Calu3 (cell line): ENCODE measurements at regions not wholly inside any gene's neighbourhood (a gene's known extent, or its start where the extent isn't known, plus 50 kb on each side); places are given as distances from the start of the nearest gene placed in this dataset.

Experiments
- BruUV-seq: library from RNA; stranded (reverse); fragments of 400-500 nt; replicated peaks from 2 replicates; lab custom pipeline; 2021; lab: Mats Ljungman, UMichigan
- CTCF ChIA-PET: fragments of 300-600 bp; sonication (Branson Sonifier 250); formaldehyde crosslinking; loops from one replicate; lab custom pipeline; 2022; ENCODE audit warnings: antibody characterized with exemption; lab: Charles Lee
- DNase-seq: peaks from one replicate; pipeline ENCODE4 v3.0.0; 2022
- H3K27ac Mint-ChIP-seq: one replicate; pipeline ENCODE4 v1.8.0; 2022; ENCODE audit warnings: mixed read lengths; ENCODE audit not compliant: unreplicated experiment
- H3K27me3 Mint-ChIP-seq: one replicate; pipeline ENCODE4 v1.8.0; 2022; ENCODE audit warnings: mixed read lengths; ENCODE audit not compliant: unreplicated experiment
- H3K36me3 Mint-ChIP-seq: one replicate; pipeline ENCODE4 v1.8.0; 2022; ENCODE audit warnings: mild to moderate bottlenecking, moderate library complexity, mixed read lengths; ENCODE audit not compliant: insufficient read depth, unreplicated experiment
- H3K4me1 Mint-ChIP-seq: one replicate; pipeline ENCODE4 v1.8.0; 2022; ENCODE audit warnings: mild to moderate bottlenecking, low read depth, mixed read lengths; ENCODE audit not compliant: unreplicated experiment
- H3K4me3 Mint-ChIP-seq: one replicate; pipeline ENCODE4 v1.8.0; 2022; ENCODE audit warnings: mild to moderate bottlenecking, low read depth, moderate library complexity, mixed read lengths; ENCODE audit not compliant: unreplicated experiment
- H3K9me3 Mint-ChIP-seq: one replicate; pipeline ENCODE4 v1.8.0; 2022; ENCODE audit warnings: low read depth, mixed read lengths; ENCODE audit not compliant: unreplicated experiment
- CTCF ChIP-seq: fragments of 200-600 bp; IDR thresholded peaks from one replicate; pipeline ENCODE4 v1.8.0; 2022; ENCODE audit warnings: antibody characterized with exemption; ENCODE audit not compliant: unreplicated experiment
- intact Hi-C: fragments of 100-400 bp; cut with micrococcal nuclease; formaldehyde crosslinking; loops from one replicate; pipeline ENCODE4 v1.10.0; 2022; ENCODE audit not compliant: unreplicated experiment

DNA sequence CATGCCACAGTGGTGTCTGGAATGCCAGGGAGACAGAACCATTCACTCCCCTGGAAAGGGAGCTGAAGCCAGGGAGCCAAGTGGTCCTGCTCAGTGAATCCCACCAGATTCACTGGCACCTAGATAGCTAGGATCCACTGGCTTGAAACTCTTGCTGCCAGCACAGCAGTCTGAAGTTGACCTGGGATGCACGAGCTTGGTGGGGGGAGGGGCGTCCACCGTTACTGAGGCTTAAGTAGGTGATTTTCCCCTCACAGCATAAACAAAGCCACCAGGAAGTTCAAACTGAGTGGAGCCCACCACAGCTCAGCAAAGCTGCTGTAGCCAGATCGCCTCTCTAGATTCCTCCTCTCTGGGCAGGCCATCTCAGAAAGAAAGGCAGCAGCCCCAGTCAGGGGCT lies 413.3 kb downstream of the PRDM5 start:
- intact Hi-C loops = no loop called here
- BruUV-seq = no TSS peak
- H3K4me1 Mint-ChIP-seq = no peaks in the 10 kb centered on the region
- no peak for TF ChIP-seq CTCF
- CTCF ChIA-PET = no interaction called here
- H3K27me3 Mint-ChIP-seq = no peaks in the 10 kb centered on the region
- no peak for DNase-seq
- no peaks in the 10 kb centered on the region for H3K36me3 Mint-ChIP-seq
- no peak overlapping the region for H3K4me3 Mint-ChIP-seq
- no peak overlapping the region for H3K27ac Mint-ChIP-seq
- H3K9me3 Mint-ChIP-seq = peaks cover 8% of the 10 kb centered on the region

DNA sequence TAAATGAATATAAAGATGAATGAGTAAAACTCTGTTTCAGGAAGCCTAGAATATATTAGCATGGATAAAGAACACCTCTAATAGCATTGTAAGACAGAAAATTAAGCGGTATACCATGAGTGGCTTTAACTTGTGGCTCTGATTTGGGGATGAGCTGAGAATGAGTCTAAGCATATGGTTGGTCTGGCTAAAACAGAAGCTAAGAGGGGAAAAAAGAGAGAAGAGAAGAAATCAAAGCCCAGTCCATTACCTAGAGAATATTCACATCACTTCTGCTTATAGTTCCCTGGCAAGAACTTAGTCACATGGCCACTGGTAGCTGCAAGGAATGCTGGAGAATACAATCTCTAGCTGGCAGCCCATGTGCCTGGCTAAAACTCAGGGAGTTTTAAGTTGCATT lies 414.5 kb downstream of the PRDM5 start:
- Mint-ChIP-seq H3K27ac (no peak overlapping the region), H3K36me3 (no peaks in the 10 kb centered on the region), H3K4me3 (no peak overlapping the region), H3K9me3 (peaks cover 12% of the 10 kb centered on the region), H3K4me1 (no peaks in the 10 kb centered on the region), H3K27me3 (no peaks in the 10 kb centered on the region)
- no TSS peak for BruUV-seq
- no peak for TF ChIP-seq CTCF
- intact Hi-C loops = no loop called here
- no peak for DNase-seq
- CTCF ChIA-PET = no interaction called here

GRCh38 chr4:120506536-120506935 lies 416.0 kb downstream of the PRDM5 start:
- no peak for DNase-seq
- Mint-ChIP-seq H3K36me3 (no peaks in the 10 kb centered on the region), H3K4me3 (no peak overlapping the region), H3K27ac (no peak overlapping the region), H3K27me3 (no peaks in the 10 kb centered on the region), H3K9me3 (peaks cover 13% of the 10 kb centered on the region), H3K4me1 (peaks cover 3% of the 10 kb centered on the region)
- CTCF ChIA-PET = no interaction called here
- intact Hi-C loops = no loop called here
- TF ChIP-seq CTCF = no peak
- no TSS peak for BruUV-seq

- no peak overlapping the region for H3K4me3 Mint-ChIP-seq
- no peaks in the 10 kb centered on the region for H3K36me3 Mint-ChIP-seq
- no peaks in the 10 kb centered on the region for H3K27me3 Mint-ChIP-seq
- CTCF ChIA-PET = interaction anchor here (0.5 kb wide), 1 partner anchor 218 kb away, joined by 7 read pairs; no protein-coding TSS in a partner anchor
- BruUV-seq = no TSS peak
- no peak for TF ChIP-seq CTCF
- no peak for DNase-seq
- peaks cover 21% of the 10 kb centered on the region for H3K9me3 Mint-ChIP-seq
- intact Hi-C loops = no loop called here
- no peak overlapping the region for H3K27ac Mint-ChIP-seq
- peaks cover 9% of the 10 kb centered on the region for H3K4me1 Mint-ChIP-seq
Measured at GRCh38 chr4:120498678-120499077, 423.8 kb downstream of the PRDM5 start.
